ENCODE measurements at regions not wholly inside any gene's neighbourhood (a gene's known extent, or its start where the extent isn't known, plus 50 kb on each side); places are given as distances from the start of the nearest gene placed in this dataset.
"Not testable (repeated sequence)": the region's sequence is repeated elsewhere in the genome, so short reads cannot be mapped to it uniquely, and the experiment has no call there.

DNA sequence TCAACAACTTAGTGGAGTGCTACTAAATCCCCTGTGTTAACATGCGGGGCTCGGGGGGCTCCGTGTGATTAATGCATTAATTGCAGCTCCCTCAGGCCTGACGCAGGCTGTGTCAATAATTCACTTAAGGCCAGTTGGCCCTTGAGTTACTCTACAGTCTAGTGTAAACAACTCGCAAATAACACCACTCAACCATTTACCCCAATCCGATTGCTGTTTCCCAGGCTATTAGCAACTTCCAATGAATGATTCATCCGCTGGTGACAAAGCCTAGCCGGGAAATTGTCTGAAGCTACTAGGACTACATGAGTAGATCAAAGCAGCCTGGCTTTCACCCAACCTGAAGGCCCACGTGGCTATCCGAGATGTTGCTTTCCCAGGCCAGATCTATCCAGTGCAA, 121.3 kb upstream of the SOX14 start:
- DNase-seq: no peak

GRCh38 chr3:137647179-137647578, 116.9 kb upstream of the SOX14 start:
- no peak for DNase-seq

DNA sequence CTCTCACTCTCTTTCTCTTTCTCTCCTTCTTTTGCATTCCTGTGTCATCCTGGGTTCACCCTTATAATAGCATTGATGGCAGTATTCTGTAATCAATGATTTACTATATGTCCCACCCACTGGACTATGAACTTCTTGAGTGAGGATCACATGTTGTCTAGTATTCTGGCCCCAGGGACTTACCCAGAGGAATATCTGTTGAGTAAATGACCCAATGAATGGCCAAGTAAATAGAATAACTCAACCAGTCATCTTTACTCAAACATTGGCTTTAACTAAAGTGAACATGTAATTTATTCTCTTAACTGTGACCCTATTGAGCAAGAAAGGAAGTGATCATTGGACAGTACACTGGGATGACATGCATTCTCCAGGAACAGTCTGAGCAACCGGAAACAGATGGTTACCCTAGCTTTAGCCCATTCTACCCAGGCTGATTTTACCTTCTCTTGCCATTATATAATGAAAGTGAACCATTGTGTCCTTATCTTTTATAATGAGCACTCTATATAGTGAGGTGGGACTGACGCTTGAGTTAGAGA, 94.5 kb upstream of the SOX14 start:
- DNase-seq: no peak

DNA sequence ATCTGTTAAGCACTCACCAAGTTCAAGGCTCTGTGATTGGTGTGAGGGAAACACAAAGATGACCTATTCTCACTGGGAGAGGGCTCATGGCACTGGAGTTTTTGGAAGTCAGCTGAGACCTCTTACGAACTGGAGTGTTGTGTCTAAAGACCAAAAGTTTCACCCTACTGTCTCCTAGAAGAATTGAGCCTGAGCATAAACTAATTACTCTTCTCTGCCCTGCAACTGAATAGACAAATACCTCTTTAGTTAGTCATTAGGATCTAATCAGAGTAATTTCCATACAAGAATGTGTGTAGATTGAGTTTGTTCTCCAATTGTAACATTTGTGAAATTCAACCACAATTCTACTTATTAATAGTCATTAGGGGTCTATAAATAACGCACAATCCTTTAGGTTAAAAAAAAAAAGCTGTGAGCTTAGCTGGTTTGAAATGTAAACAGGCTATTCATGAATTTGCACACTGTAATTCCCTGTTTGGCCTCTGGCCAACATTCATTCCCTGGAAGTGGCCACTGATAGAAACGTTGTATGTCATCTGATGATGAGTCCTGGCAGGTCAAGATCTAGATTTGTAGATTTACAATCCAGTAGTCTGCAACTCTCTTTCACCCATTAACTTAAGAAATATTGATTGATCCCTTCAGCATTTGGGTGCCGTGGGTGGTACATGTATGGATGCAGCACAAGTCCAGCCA, 76.8 kb upstream of the SOX14 start:
- DNase-seq: no peak

DNA sequence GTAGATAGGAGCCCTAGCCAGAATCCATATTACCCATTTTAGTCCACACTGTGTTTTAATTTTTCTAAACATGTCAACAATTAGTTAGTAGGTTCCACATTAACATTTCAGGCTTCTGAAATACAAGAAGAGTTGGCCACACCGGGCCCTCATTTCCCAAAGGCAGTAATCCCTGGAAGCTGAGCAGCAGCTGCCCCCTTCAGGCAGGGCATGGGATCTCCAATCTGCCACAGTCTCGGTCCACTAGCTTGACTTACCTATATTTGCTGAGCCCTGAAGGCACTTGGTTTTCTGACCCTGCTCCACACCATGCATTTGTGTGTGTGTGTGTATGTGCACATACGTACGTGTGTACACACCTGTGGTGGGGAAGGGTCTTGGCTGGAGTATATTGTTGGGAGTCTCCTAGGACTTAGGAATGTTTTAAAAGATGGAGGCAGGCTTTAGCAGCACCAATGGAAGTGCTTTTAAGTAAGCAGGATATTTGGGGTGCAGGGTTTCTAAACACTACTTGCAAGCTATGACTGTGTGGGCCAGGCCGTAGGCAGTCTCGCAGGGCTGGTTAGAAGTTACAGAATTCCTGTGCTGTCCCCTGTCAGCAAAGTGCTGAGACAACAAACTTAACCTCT, 71.2 kb upstream of the SOX14 start:
- no peak for DNase-seq

DNA sequence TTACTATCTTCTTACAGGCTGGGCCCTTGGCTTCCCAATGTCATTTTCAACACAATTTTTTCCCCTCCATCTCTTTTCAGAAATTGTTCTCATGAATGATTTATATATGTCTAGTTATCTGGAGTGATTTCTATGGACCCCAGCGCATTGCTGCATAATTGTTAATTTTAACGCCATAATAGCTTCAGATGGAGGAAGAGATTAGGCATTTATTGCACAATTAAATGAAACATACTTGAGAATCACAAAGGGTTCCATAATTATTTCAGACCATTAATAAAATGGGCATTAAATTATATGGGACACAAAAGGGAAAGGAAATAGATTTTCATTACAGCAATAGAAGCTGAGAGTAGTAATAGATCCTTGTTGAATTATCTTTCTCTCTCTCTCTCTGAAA, 70.3 kb upstream of the SOX14 start:
- DNase-seq: no peak

- DNase-seq: no peak
Observed at GRCh38 chr3:137694836-137695235, 69.3 kb upstream of the SOX14 start.

GRCh38 chr3:137695351-137695750, 68.8 kb upstream of the SOX14 start:
- no peak for DNase-seq

DNA sequence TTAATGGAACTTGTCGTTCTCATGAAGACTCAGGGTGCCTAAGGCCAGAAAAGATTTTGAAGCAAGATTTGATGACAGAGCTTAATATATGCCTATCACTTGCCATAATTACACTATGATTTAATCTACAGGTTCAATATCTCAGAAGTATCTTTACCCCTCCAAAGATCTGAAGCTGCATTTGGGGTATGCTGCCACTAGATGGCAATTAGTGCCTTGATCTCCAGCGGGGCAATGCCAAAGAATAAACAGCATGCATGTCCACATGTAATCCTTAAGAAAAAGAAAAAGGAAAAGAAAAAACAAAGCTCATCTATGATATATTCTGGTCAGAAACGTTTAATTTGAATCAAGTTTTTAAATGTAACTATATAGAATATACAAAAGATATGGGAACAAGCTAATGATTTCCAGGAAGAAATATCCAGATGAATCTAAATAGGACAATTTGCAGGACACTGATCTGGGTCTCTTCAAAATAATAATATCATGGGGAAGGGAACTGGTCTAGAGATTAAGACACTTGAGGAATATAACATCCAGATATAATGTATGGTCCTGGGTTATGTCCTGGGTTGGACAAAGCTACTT, 55.0 kb upstream of the SOX14 start:
- DNase-seq: no peak

GRCh38 chr3:137713965-137714364, 50.1 kb upstream of the SOX14 start:
- DNase-seq: not testable (repeated sequence)
